Right lobe of liver (tissue), 4 donors: ENCODE measurements at regions not wholly inside any gene's neighbourhood (a gene's known extent, or its start where the extent isn't known, plus 50 kb on each side); places are given as distances from the start of the nearest gene placed in this dataset.

Experiments
- CTCF ChIP-seq, 4 donors: fragments of 200-600 bp in 3 of 4; fragments of 450-650 bp in 1 of 4; IDR thresholded peaks; one replicate each; pipeline versions ENCODE4 v1.5.1 to v1.8.0; 2016 to 2022; ENCODE audit warnings: antibody characterized with exemption in 4 of 4, mild to moderate bottlenecking in 2 of 4
- POLR2A ChIP-seq: fragments of 450-650 bp; IDR thresholded peaks from one replicate; pipeline ENCODE4 v1.6.1; 2017; ENCODE audit warnings: antibody characterized with exemption, mild to moderate bottlenecking
- donor health status: DM: no; HTN: no; CAD: no.
- donor health status: DM: no; HTN: no; CAD: no.
- donor health status: DM: no; HTN: yes; CAD: no.

- TF ChIP-seq CTCF (IDR thresholded peaks at IDR 0.05) (no peak), POLR2A (no peak)
These were observed 92.6 kb upstream of the PNPT1 start for GRCh38 chr2:55786280-55786679.
